ENCODE measurements at regions not wholly inside any gene's neighbourhood (a gene's known extent, or its start where the extent isn't known, plus 50 kb on each side); places are given as distances from the start of the nearest gene placed in this dataset.

GRCh38 chr4:34105311-34105710 is 2139.0 kb downstream of the ARAP2 start:
- Histone ChIP-seq H3K27ac (no peak overlapping the region), H3K36me3 (replicated peaks; ENCODE audit: insufficient read depth, low read depth) (no peaks in the 10 kb centered on the region), H3K27me3 (no peaks in the 10 kb centered on the region), H4K20me1 (ENCODE audit: insufficient read depth, poor library complexity, severe bottlenecking) (no peaks in the 10 kb centered on the region), H2AFZ (no peak overlapping the region), H3K9me2 (replicated peaks; ENCODE audit: insufficient read depth) (no peaks in the 10 kb centered on the region), H3K4me1 (ENCODE audit: insufficient read depth) (no peaks in the 10 kb centered on the region), H3K79me2 (no peaks in the 10 kb centered on the region), H3K4me3 (no peak overlapping the region), H3K9me3 (ENCODE audit: low read depth) (no peaks in the 10 kb centered on the region), H3K4me2 (no peak overlapping the region)
- no peak for TF ChIP-seq EZH2phosphoT487 (IDR thresholded peaks at IDR 0.05; ENCODE audit: low read depth, severe bottlenecking, unreplicated experiment)
- TF ChIP-seq, protein P1, sequence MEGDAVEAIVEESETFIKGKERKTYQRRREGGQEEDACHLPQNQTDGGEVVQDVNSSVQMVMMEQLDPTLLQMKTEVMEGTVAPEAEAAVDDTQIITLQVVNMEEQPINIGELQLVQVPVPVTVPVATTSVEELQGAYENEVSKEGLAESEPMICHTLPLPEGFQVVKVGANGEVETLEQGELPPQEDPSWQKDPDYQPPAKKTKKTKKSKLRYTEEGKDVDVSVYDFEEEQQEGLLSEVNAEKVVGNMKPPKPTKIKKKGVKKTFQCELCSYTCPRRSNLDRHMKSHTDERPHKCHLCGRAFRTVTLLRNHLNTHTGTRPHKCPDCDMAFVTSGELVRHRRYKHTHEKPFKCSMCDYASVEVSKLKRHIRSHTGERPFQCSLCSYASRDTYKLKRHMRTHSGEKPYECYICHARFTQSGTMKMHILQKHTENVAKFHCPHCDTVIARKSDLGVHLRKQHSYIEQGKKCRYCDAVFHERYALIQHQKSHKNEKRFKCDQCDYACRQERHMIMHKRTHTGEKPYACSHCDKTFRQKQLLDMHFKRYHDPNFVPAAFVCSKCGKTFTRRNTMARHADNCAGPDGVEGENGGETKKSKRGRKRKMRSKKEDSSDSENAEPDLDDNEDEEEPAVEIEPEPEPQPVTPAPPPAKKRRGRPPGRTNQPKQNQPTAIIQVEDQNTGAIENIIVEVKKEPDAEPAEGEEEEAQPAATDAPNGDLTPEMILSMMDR (IDR thresholded peaks at IDR 0.05; ENCODE audit: poor library complexity): no peak
- TF ChIP-seq EZH2 (IDR thresholded peaks at IDR 0.05; ENCODE audit: borderline replicate concordance): no peak
- WGBS (ENCODE audit: low lambda C conversion rate, missing lambda C conversion rate): 78% methylated on average over 1 of the region's 1 CpG
- no peak for DNase-seq (ENCODE audit: low spot score)

GRCh38 chr4:34108391-34108790 is 2135.9 kb downstream of the ARAP2 start:
- H3K4me1 ChIP-seq (ENCODE audit: insufficient read depth): no peaks in the 10 kb centered on the region
- no peak for DNase-seq (ENCODE audit: low spot score)

DNA sequence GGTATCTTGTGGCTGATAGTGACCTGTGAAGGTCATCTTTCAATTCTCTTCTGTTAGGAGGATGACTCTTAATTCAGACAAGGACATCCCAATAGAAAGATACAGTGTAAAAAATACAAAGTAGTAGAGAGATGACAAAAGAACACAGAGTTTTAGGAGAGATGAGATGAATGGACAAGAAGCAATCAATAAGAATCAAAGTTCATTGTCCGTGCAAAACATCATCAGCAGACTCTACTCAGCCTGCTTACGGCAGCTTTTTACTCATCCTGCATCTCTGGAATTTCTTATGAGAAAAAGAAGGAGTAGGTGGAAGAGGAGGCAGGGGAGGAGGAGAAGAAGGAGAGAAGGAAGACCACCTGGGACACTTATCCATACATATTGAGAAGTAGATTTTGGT is 2131.7 kb downstream of the ARAP2 start:
- no peaks in the 10 kb centered on the region for H3K36me3 ChIP-seq (replicated peaks; ENCODE audit: insufficient read depth, low read depth)
- no peak overlapping the region for H3K27ac ChIP-seq
- H3K4me1 ChIP-seq (ENCODE audit: insufficient read depth): no peaks in the 10 kb centered on the region
- WGBS (ENCODE audit: low lambda C conversion rate, missing lambda C conversion rate): 85% methylated on average over 2 of the region's 2 CpGs
- no peak for DNase-seq (ENCODE audit: low spot score)
- no peaks in the 10 kb centered on the region for H3K9me2 ChIP-seq (replicated peaks; ENCODE audit: insufficient read depth)
- H3K4me3 ChIP-seq: no peak overlapping the region
- H3K27me3 ChIP-seq: no peaks in the 10 kb centered on the region
- H2AFZ ChIP-seq: no peak overlapping the region
- no peaks in the 10 kb centered on the region for H4K20me1 ChIP-seq (ENCODE audit: insufficient read depth, poor library complexity, severe bottlenecking)
- H3K79me2 ChIP-seq: no peaks in the 10 kb centered on the region
- H3K9me3 ChIP-seq (ENCODE audit: low read depth): no peaks in the 10 kb centered on the region
- H3K4me2 ChIP-seq: no peak overlapping the region
- TF ChIP-seq EZH2phosphoT487 (IDR thresholded peaks at IDR 0.05; ENCODE audit: low read depth, severe bottlenecking, unreplicated experiment) (no peak), EZH2 (IDR thresholded peaks at IDR 0.05; ENCODE audit: borderline replicate concordance) (no peak)
- TF ChIP-seq, protein P1 (IDR thresholded peaks at IDR 0.05; ENCODE audit: poor library complexity): no peak

More at GRCh38 chr4:34108391-34108790, 2135.9 kb downstream of the ARAP2 start:
- no peak overlapping the region for H3K4me3 ChIP-seq
- H3K79me2 ChIP-seq: no peaks in the 10 kb centered on the region
- H2AFZ ChIP-seq: no peak overlapping the region
- H4K20me1 ChIP-seq (ENCODE audit: insufficient read depth, poor library complexity, severe bottlenecking): no peaks in the 10 kb centered on the region
- H3K36me3 ChIP-seq (replicated peaks; ENCODE audit: insufficient read depth, low read depth): no peaks in the 10 kb centered on the region
- no peak overlapping the region for H3K4me2 ChIP-seq
- no peaks in the 10 kb centered on the region for H3K9me3 ChIP-seq (ENCODE audit: low read depth)
- no peak overlapping the region for H3K27ac ChIP-seq
- TF ChIP-seq EZH2phosphoT487 (IDR thresholded peaks at IDR 0.05; ENCODE audit: low read depth, severe bottlenecking, unreplicated experiment) (no peak), EZH2 (IDR thresholded peaks at IDR 0.05; ENCODE audit: borderline replicate concordance) (no peak)
- TF ChIP-seq, protein P1 (IDR thresholded peaks at IDR 0.05; ENCODE audit: poor library complexity): no peak
- H3K9me2 ChIP-seq (replicated peaks; ENCODE audit: insufficient read depth): no peaks in the 10 kb centered on the region
- no peaks in the 10 kb centered on the region for H3K27me3 ChIP-seq

DNA sequence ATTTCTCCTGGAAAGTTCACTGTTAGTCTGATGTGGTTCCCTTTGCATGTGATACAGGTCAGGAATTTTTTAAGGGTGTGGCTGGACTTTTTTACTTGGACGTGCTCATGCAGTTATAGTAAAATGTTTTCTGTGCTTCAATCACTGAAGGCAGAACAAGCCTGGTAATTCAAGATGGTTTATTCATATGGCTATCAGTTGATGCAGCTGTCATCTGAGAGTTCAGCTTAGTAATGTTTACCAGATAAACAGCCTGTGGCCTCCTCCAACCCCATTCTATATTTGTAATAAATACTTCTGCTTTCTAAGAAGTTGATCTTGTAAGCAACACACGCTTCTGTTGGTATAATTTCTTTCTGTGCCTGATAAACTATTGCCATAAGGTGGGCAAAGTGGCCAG is 2105.9 kb downstream of the ARAP2 start:
- no peak for DNase-seq (ENCODE audit: low spot score)
- no peaks in the 10 kb centered on the region for H3K9me3 ChIP-seq (ENCODE audit: low read depth)
- no peaks in the 10 kb centered on the region for H3K9me2 ChIP-seq (replicated peaks; ENCODE audit: insufficient read depth)
- H3K79me2 ChIP-seq: no peaks in the 10 kb centered on the region
- no peaks in the 10 kb centered on the region for H3K27me3 ChIP-seq
- 77% methylated on average over 2 of the region's 2 CpGs for WGBS (ENCODE audit: low lambda C conversion rate, missing lambda C conversion rate)
- H3K4me2 ChIP-seq: no peak overlapping the region
- no peak overlapping the region for H3K4me3 ChIP-seq
- H2AFZ ChIP-seq: no peak overlapping the region
- TF ChIP-seq EZH2 (IDR thresholded peaks at IDR 0.05; ENCODE audit: borderline replicate concordance) (no peak), EZH2phosphoT487 (IDR thresholded peaks at IDR 0.05; ENCODE audit: low read depth, severe bottlenecking, unreplicated experiment) (no peak)
- TF ChIP-seq, protein P1 (IDR thresholded peaks at IDR 0.05; ENCODE audit: poor library complexity): no peak
- H3K4me1 ChIP-seq (ENCODE audit: insufficient read depth): no peaks in the 10 kb centered on the region
- H3K27ac ChIP-seq: no peak overlapping the region
- no peaks in the 10 kb centered on the region for H4K20me1 ChIP-seq (ENCODE audit: insufficient read depth, poor library complexity, severe bottlenecking)
- no peaks in the 10 kb centered on the region for H3K36me3 ChIP-seq (replicated peaks; ENCODE audit: insufficient read depth, low read depth)
